Body of pancreas (tissue), 4 donors: ENCODE measurements at regions not wholly inside any gene's neighbourhood (a gene's known extent, or its start where the extent isn't known, plus 50 kb on each side); places are given as distances from the start of the nearest gene placed in this dataset.
A peak's percentile ranks its signal among the peaks of the same experiment; 100 is the strongest.

ENCODE experiments used
- ATAC-seq: fragments of 150-250 bp; one replicate; pipeline ENCODE4 v1.9.1; 2016
- DNase-seq, 4 donors: peaks; one replicate each; pipeline ENCODE4 v3.0.0-alpha.2; 2019
- H3K27ac ChIP-seq, 4 donors: fragments of 200-600 bp; sonication (generic); 1 replicate in 3 of 4; 2 replicates in 1 of 4; pipeline versions ENCODE4 v1.5.1 to v1.6.1; 2016 to 2019; ENCODE audit warnings: mild to moderate bottlenecking in 1 of 4, mixed read lengths in 1 of 4, moderate library complexity in 1 of 4
- H3K27me3 ChIP-seq, 2 donors: fragments of 200-600 bp; sonication (generic); one replicate each; pipeline ENCODE4 v1.6.0; 2016; ENCODE audit warnings: mild to moderate bottlenecking in 1 of 2
- H3K36me3 ChIP-seq, 2 donors: fragments of 200-600 bp; sonication (generic); replicated peaks in 1 of 2; 2 replicates each; pipeline ENCODE4 v1.5.1; 2016; ENCODE audit warnings: low read depth in 2 of 2; ENCODE audit not compliant: insufficient read depth in 1 of 2
- H3K4me1 ChIP-seq: fragments of 200-600 bp; sonication (generic); one replicate; pipeline ENCODE4 v1.6.0; 2016
- H3K4me3 ChIP-seq, 2 donors: fragments of 200-600 bp; sonication (generic); 1 replicate in 1 of 2; 2 replicates in 1 of 2; pipeline ENCODE4 v1.5.1; 2016 to 2019
- H3K9me3 ChIP-seq, 3 donors: fragments of 200-600 bp; sonication (generic); 1 replicate in 2 of 3; 2 replicates in 1 of 3; pipeline ENCODE4 v1.5.1; 2016
- CTCF ChIP-seq, 7 experiments: fragments of 450-650 bp in 4 of 7; fragments of 200-600 bp in 3 of 7; sonication (generic) in 3 of 7; IDR thresholded peaks; one replicate each; pipeline ENCODE4 v1.5.1; 2016 to 2019; ENCODE audit warnings: antibody characterized with exemption in 7 of 7
- POLR2A ChIP-seq, 3 donors: fragments of 450-650 bp; IDR thresholded peaks; one replicate each; pipeline ENCODE4 v1.6.1; 2016; ENCODE audit warnings: antibody characterized with exemption in 3 of 3, mild to moderate bottlenecking in 2 of 3
- WGBS, 2 donors: methylation state at CpG; one replicate each; pipeline ENCODE4 v1.1.5; 2017; 5-methylcytosine and 5-hydroxymethylcytosine counted together
- intact Hi-C: fragments of 100-400 bp; cut with DNase I; formaldehyde crosslinking; loops from one replicate; pipeline ENCODE4 v1.15.1; 2023

- 16 to 20% methylated on average over 5 of the region's 5 CpGs for WGBS, 2 donors
- intact Hi-C loops, result no loop called here
- TF ChIP-seq POLR2A (IDR thresholded peaks at IDR 0.05), result no peak
- TF ChIP-seq CTCF (IDR thresholded peaks at IDR 0.05), result no peak
- H3K4me1 ChIP-seq, result no peaks in the 10 kb centered on the region
- DNase-seq (no peak), ATAC-seq (no peak)
- no peaks in the 10 kb centered on the region for H3K27me3 ChIP-seq
- no peak overlapping the region for H3K4me3 ChIP-seq
- no peak overlapping the region for H3K27ac ChIP-seq
- H3K9me3 ChIP-seq, result no peaks in the 10 kb centered on the region
- H3K36me3 ChIP-seq, result no peaks in the 10 kb centered on the region
Observed at GRCh38 chr3:137259701-137260100, 301.9 kb downstream of the IL20RB start.

DNA sequence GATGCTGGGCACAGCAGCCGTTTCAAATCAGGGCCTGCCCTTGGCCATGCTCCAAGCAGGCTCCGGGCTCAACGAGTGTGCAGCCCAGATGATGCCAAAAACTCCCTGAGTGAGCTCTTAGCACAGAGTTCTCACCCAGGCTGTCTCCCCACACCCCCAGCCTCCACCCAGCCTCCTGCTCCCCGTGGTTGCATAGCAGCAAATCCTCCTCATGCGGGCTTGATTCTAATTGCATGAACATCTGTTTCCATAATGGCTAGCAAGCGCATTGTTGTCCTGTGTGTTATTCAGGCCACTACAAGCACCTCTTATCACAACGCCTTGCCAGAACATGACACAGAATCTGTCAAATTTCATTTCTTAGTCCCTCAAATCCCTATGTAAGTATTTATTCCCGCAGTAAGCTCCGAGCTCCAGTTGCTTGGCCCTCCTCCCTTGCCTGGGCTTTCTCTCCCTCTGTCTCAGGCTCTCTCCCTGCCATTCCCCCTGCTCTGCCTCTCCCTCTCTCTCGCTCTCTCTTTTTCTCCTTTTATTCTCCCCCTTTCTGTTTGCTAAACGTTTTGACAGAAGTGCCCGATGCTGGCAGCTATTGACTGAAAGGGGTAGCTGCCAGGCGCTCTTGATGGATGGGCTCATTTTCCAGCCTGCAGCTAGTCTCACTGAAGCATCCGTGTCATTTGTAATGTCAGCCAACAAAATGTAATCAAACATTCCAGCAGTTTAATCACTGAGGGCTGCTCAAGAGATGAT lies 306.5 kb downstream of the IL20RB start:
- TF ChIP-seq CTCF (IDR thresholded peaks at IDR 0.05) (no peak), POLR2A (IDR thresholded peaks at IDR 0.05) (no peak)
- DNase-seq (peak in 3 of 4 donors; percentile 15 to 22 (median 18)), ATAC-seq (no peak)

GRCh38 chr3:137264843-137265330 lies 307.1 kb downstream of the IL20RB start:
- ATAC-seq, result no peak
- H3K9me3 ChIP-seq, result no peaks in the 10 kb centered on the region
- H3K4me3 ChIP-seq, result no peak overlapping the region
- TF ChIP-seq POLR2A (IDR thresholded peaks at IDR 0.05), result no peak
- no peak for TF ChIP-seq CTCF (IDR thresholded peaks at IDR 0.05)
- intact Hi-C loops, result no loop called here
- H3K27me3 ChIP-seq, result no peaks in the 10 kb centered on the region
- DNase-seq, result no peak
- WGBS, 2 donors, result 42 to 53% methylated on average over 3 of the region's 3 CpGs
- H3K36me3 ChIP-seq, result no peaks in the 10 kb centered on the region
- no peaks in the 10 kb centered on the region for H3K4me1 ChIP-seq
- no peak overlapping the region for H3K27ac ChIP-seq

More for the DNA sequence above, 306.5 kb downstream of the IL20RB start:
- no peaks in the 10 kb centered on the region for H3K36me3 ChIP-seq
- whole genome bisulfite sequencing, 2 donors, result 19 to 20% methylated on average over 13 to 14 of the region's 14 CpGs
- intact Hi-C loops, result no loop called here
- no peaks in the 10 kb centered on the region for H3K27me3 ChIP-seq
- no peaks in the 10 kb centered on the region for H3K4me1 ChIP-seq
- no peak overlapping the region for H3K4me3 ChIP-seq
- H3K27ac ChIP-seq, result no peak overlapping the region
- H3K9me3 ChIP-seq, result no peaks in the 10 kb centered on the region

- Histone ChIP-seq H3K36me3 (no peaks in the 10 kb centered on the region), H3K4me1 (no peaks in the 10 kb centered on the region), H3K27ac (no peak overlapping the region), H3K9me3 (no peaks in the 10 kb centered on the region), H3K4me3 (no peak overlapping the region), H3K27me3 (no peaks in the 10 kb centered on the region)
- no peak for ATAC-seq
- no peak for DNase-seq
- TF ChIP-seq POLR2A (IDR thresholded peaks at IDR 0.05) (no peak), CTCF (IDR thresholded peaks at IDR 0.05) (no peak)
- intact Hi-C loops, result no loop called here
Observed at GRCh38 chr3:137282871-137283270, 325.1 kb downstream of the IL20RB start.

GRCh38 chr3:137285924-137286323 lies 328.1 kb downstream of the IL20RB start:
- no peak for ATAC-seq
- no peak for DNase-seq
- 48 to 49% methylated on average over 2 of the region's 2 CpGs for WGBS, 2 donors
- Histone ChIP-seq H3K4me1 (no peaks in the 10 kb centered on the region), H3K4me3 (no peak overlapping the region), H3K36me3 (no peaks in the 10 kb centered on the region), H3K27me3 (no peaks in the 10 kb centered on the region), H3K27ac (no peak overlapping the region), H3K9me3 (no peaks in the 10 kb centered on the region)
- intact Hi-C loops, result no loop called here
- no peak for TF ChIP-seq CTCF (IDR thresholded peaks at IDR 0.05)
- no peak for TF ChIP-seq POLR2A (IDR thresholded peaks at IDR 0.05)
